NCI-H446 (cell line): ENCODE measurements at regions not wholly inside any gene's neighbourhood (a gene's known extent, or its start where the extent isn't known, plus 50 kb on each side); places are given as distances from the start of the nearest gene placed in this dataset.
"Not testable (repeated sequence)": the region's sequence is repeated elsewhere in the genome, so short reads cannot be mapped to it uniquely, and the experiment has no call there.

ENCODE experiments used
- DNase-seq, 2 experiments: peaks; one replicate each; lab custom pipeline; 2025; lab: John Stamatoyannopoulos, UW

- DNase-seq: no peak
Observed at GRCh38 chr7:55303220-55303619, 61.9 kb upstream of the LANCL2 start.

GRCh38 chr7:55304018-55304762 lies 60.9 kb upstream of the LANCL2 start:
- DNase-seq: no peak

- no peak for DNase-seq
Observed at GRCh38 chr7:55305135-55305534, 60.0 kb upstream of the LANCL2 start.

GRCh38 chr7:55306331-55306730 lies 58.8 kb upstream of the LANCL2 start:
- DNase-seq: no peak

DNA sequence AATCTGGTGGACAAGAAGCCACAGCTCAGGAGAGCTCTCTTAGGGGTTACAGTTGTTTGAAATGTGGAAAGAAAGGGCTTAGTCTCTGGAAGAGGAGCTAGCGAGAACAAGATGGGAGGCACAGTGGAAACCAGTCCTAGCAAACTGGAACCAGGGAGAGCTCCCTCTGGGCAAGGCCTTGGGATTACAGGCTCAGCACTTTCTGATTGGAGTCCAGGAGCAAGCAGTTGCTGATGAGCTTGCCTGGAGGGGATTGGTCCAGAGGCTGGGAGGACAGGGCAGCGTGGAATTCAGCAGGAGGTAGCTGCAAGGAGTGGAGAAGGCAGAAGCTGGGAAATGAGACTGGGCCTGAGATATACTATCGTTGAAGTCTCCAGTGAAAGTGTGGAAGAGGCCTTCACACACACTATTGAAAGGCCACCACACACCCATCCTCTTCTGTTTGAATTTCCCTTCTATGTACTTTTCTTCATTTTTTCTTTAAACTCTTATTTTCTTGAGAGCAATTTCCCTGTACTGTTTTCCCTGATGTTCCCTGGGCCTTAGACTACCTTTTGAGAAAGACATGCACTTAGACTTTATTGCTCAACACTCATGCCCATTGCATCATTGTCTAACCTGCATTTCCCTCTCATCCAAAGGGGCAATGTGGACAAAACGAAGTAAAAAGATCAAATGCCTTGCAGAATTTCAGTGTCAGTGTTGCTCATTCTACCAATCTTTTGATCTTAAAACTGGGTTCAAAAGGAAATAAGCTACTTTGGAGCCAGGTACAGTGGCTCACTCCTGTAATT lies 57.8 kb upstream of the LANCL2 start:
- no peak for DNase-seq

DNA sequence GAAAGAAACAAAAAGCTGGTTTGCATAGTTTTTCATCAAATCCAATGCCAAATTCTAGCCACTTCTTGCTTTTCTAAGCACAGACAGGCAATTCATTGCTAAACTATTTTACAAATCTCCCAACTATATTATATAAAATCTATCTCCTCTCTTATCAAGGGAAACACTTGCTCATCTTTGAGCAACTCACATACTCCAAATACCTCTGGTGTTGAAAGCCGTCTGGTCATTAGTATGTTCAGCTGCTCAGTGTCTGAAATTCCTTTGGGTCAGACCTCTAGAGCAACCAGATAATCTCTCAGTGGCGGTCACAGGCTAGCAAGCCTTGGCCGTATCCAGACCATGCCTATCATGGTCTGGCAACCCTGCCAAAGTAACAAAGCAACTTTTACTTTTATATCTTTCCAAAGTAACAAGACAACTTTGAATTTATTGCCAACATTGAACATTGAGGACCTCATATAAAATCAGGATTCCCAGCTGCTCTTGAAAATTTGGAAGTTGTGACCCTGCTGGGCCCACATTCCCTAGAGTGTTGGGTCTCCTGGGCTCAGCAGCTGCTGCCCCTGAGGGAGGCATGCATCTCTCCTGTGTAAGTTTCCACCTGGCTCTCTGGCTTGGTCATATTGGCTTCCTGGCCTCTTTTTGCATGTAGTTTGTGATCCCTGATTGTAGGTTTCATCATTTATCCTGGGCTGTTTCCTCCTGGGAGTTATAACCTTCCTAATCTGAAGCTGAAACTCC lies 56.8 kb upstream of the LANCL2 start:
- DNase-seq: no peak

DNA sequence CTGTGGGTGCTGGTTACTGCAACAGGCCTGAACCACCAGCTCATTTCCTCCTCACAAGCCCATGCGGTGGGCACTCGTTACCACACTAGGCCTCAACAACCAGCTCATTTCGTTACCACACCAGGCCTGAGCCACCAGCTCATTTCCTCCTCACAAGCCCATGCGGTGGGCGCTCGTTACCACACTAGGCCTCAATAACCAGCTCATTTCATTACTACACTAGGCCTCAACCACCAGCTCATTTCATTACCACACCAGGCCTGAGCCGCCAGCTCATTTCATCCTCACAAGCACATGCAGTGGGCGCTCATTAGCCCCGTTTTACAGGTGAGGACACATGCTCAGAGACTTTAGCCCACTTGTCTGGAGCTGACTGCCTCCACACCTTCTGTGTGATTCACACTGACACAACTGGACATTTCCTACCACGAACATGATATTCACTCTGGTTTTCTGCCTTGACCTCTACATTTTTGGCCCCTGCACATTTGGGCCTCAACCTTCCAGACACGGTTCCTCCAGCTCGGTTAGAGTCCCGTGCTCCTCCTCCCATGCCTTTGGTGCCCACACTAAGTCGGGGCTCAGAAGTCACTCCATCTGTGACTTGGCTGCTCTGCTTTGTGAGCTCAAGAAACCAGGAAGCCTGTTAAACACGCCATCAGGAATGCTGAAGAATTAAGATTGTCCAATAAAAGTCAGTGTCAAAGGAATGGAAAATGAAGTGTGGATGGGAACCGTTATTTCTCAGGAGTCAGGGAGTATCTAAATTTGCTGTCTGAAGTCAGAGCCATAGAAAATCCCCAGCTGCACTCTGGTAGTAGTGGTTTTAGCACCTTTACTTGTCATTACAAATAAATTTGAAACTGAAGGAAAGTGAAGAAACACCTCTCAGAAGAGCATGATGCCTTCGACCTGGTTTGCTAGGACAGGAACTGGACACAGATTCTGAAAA lies 55.8 kb upstream of the LANCL2 start:
- no peak for DNase-seq

- no peak for DNase-seq
Observed at GRCh38 chr7:55310287-55311025, 54.7 kb upstream of the LANCL2 start.

GRCh38 chr7:55311892-55312291 lies 53.2 kb upstream of the LANCL2 start:
- not testable (repeated sequence) for DNase-seq

DNA sequence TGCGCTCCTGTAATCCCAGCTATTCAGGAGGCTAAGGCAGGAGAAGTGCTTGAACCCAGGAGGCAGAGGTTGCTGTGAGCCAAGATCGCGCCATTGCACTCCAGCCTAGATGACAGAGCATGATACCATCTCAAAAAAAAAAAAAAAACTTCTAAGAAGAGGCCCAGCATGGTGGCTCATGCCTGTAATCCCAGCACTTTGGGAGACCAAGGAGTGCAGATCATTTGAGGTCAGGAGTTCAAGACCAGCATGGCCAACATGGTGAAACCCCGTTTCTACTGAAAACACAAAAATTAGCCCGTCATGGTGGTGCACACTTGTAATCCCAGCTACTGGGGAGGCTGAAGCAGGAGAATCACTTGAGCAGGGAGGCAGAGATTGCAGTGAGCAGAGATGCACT lies 51.5 kb upstream of the LANCL2 start:
- not testable (repeated sequence) for DNase-seq

DNA sequence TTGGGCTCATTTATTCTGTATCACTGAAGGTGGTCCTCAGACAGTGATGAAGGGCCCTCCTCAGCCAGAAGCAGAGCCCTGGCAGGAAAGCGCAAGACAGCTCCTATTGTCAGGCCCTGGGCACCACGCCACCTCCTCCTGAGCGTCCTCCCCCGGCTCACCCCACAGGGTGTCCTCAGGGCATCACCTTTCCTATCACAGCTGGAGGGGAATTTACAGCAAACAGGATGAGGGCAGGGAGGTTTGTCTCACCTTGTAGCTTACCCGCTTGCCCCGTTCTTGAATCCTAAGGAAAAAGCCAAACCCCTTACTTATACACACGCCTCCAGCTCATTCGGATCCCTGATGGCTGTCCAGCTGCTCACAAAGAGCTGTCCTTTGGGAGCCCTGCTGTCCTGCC lies 50.2 kb upstream of the LANCL2 start:
- DNase-seq: no peak
